Progenitor cell of endocrine pancreas (in vitro differentiated cells): ENCODE measurements at regions not wholly inside any gene's neighbourhood (a gene's known extent, or its start where the extent isn't known, plus 50 kb on each side); places are given as distances from the start of the nearest gene placed in this dataset.
"Not testable (repeated sequence)": the region's sequence is repeated elsewhere in the genome, so short reads cannot be mapped to it uniquely, and the experiment has no call there.

ENCODE experiments used
- DNase-seq: peaks from one replicate; pipeline ENCODE4 v3.0.0; 2021; ENCODE audit warnings: low spot score; ENCODE audit not compliant: unreplicated experiment
- H3K27ac Mint-ChIP-seq: 2 replicates; pipeline ENCODE4 v1.8.0; 2021; ENCODE audit warnings: mild to moderate bottlenecking, moderate library complexity, mixed read lengths
- H3K27me3 Mint-ChIP-seq: 2 replicates; pipeline ENCODE4 v1.8.0; 2021; ENCODE audit warnings: mixed read lengths
- H3K36me3 Mint-ChIP-seq: 2 replicates; pipeline ENCODE4 v1.8.0; 2022; ENCODE audit warnings: mixed read lengths; ENCODE audit not compliant: insufficient read depth
- H3K4me1 Mint-ChIP-seq: 2 replicates; pipeline ENCODE4 v1.8.0; 2021; ENCODE audit warnings: low read depth, mixed read lengths
- H3K4me3 Mint-ChIP-seq: 2 replicates; pipeline ENCODE4 v1.8.0; 2021; ENCODE audit warnings: low read depth, mild to moderate bottlenecking, moderate library complexity, mixed read lengths
- H3K9me3 Mint-ChIP-seq: 2 replicates; pipeline ENCODE4 v1.8.0; 2021; ENCODE audit warnings: low read depth, mixed read lengths
- CTCF ChIP-seq: fragments of 200-600 bp; sonication (generic); IDR thresholded peaks from one replicate; pipeline ENCODE4 v1.5.0; 2021; ENCODE audit warnings: antibody characterized with exemption, mild to moderate bottlenecking; ENCODE audit not compliant: unreplicated experiment

- no peaks in the 10 kb centered on the region for H3K36me3 Mint-ChIP-seq
- no peaks in the 10 kb centered on the region for H3K27me3 Mint-ChIP-seq
- no peaks in the 10 kb centered on the region for H3K4me1 Mint-ChIP-seq
- no peak for TF ChIP-seq CTCF
- no peak for DNase-seq
- no peak overlapping the region for H3K4me3 Mint-ChIP-seq
- H3K9me3 Mint-ChIP-seq = peaks cover 17% of the 10 kb centered on the region
- H3K27ac Mint-ChIP-seq = no peak overlapping the region
These were observed 131.5 kb upstream of the TRPC6 start for GRCh38 chr11:101715281-101715680.

- DNase-seq = no peak
- no peaks in the 10 kb centered on the region for H3K27me3 Mint-ChIP-seq
- no peaks in the 10 kb centered on the region for H3K36me3 Mint-ChIP-seq
- no peak overlapping the region for H3K4me3 Mint-ChIP-seq
- H3K4me1 Mint-ChIP-seq = no peaks in the 10 kb centered on the region
- no peak for TF ChIP-seq CTCF
- peaks cover 12% of the 10 kb centered on the region for H3K9me3 Mint-ChIP-seq
- H3K27ac Mint-ChIP-seq = no peak overlapping the region
These were observed 123.7 kb upstream of the TRPC6 start for GRCh38 chr11:101707477-101707876.

- Mint-ChIP-seq H3K4me1 (no peaks in the 10 kb centered on the region), H3K4me3 (no peak overlapping the region), H3K9me3 (peaks cover 6% of the 10 kb centered on the region), H3K36me3 (no peaks in the 10 kb centered on the region), H3K27ac (no peak overlapping the region), H3K27me3 (no peaks in the 10 kb centered on the region)
- TF ChIP-seq CTCF = no peak
- DNase-seq = no peak
These were observed 122.7 kb upstream of the TRPC6 start for GRCh38 chr11:101706541-101706940.

GRCh38 chr11:101705972-101706371 lies 122.2 kb upstream of the TRPC6 start:
- no peak for DNase-seq
- peaks cover 6% of the 10 kb centered on the region for H3K9me3 Mint-ChIP-seq
- no peak overlapping the region for H3K4me3 Mint-ChIP-seq
- H3K27me3 Mint-ChIP-seq = no peaks in the 10 kb centered on the region
- H3K36me3 Mint-ChIP-seq = no peaks in the 10 kb centered on the region
- no peak for TF ChIP-seq CTCF
- H3K4me1 Mint-ChIP-seq = no peaks in the 10 kb centered on the region
- H3K27ac Mint-ChIP-seq = no peak overlapping the region

- H3K4me3 Mint-ChIP-seq, H3K4me1 Mint-ChIP-seq, H3K27me3 Mint-ChIP-seq, H3K27ac Mint-ChIP-seq, H3K9me3 Mint-ChIP-seq, H3K36me3 Mint-ChIP-seq, DNase-seq: not testable (repeated sequence)
These were observed 111.1 kb upstream of the TRPC6 start for GRCh38 chr11:101694869-101695268.

GRCh38 chr11:101692980-101693379 lies 109.2 kb upstream of the TRPC6 start:
- TF ChIP-seq CTCF = no peak
- Mint-ChIP-seq H3K36me3 (no peaks in the 10 kb centered on the region), H3K27ac (no peak overlapping the region), H3K4me3 (no peak overlapping the region), H3K9me3 (peaks cover 11% of the 10 kb centered on the region), H3K4me1 (peaks cover 3% of the 10 kb centered on the region), H3K27me3 (no peaks in the 10 kb centered on the region)
- no peak for DNase-seq
